ENCODE measurements at regions not wholly inside any gene's neighbourhood (a gene's known extent, or its start where the extent isn't known, plus 50 kb on each side); places are given as distances from the start of the nearest gene placed in this dataset.

DNA sequence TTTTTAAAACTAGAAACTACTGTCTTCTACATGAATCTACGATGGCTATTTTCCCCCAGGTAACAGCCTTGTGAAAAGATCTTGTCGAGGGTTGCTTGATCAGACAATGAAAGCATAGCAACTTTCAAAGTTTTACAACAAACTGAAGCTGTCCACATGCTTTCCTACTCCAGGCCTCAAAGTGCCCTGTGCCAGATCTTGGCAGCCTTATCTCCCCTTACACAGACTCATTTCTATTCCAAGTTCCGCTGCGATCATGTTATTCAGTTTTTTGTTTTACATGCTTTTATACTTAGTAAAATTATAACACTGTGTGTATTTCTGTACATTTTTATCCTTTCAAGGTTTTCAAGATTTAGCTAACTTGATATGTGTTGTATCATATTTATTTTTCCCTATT is 661.7 kb upstream of the SORCS1 start:
- Mint-ChIP-seq H3K4me3 (no peak overlapping the region), H3K27ac (no peak overlapping the region), H3K36me3 (ENCODE audit: low read depth) (no peaks in the 10 kb centered on the region), H3K9me3 (ENCODE audit: insufficient read depth) (peaks cover 13% of the 10 kb centered on the region), H3K27me3 (ENCODE audit: low read depth) (no peaks in the 10 kb centered on the region), H3K4me1 (ENCODE audit: low read depth) (no peaks in the 10 kb centered on the region)
- DNase-seq (no peak), ATAC-seq (no peak)
- POLR2A ChIA-PET: no interaction called here
- CTCF ChIA-PET: interaction anchor here (0.6 kb wide), 1 partner anchor 50 kb away, joined by 3 read pairs; no protein-coding TSS in a partner anchor

DNA sequence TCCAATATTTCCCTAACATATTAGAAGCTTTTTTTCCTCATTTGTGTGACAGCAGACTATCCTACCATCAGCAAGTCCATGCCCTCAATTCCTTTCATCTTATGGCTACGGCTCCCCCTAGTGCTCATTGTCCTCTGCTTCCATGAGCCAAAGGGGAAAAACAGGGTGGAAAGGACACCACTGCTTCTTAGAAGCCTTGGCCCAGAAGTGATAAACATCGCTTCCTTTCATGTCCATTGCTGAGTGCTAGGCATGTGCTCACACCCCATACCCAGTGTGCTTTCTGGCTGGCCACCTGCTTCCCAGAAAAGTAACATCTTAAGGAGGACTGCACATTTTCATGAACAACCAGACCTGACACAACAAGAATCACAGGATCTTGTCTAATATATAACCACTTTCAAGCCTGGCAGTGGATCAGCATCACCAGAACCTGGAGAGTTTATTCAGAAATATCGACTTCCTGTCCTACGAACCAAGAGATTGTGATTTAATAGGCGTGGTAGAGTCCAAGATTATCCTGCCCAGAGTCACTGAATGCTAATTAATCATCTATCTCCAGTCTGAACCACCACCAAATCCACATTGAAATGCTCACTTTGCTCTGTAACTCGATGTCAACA is 650.5 kb upstream of the SORCS1 start:
- no peak for ATAC-seq
- ChIA-PET CTCF (no interaction called here), POLR2A (no interaction called here)
- Mint-ChIP-seq H3K27me3 (ENCODE audit: low read depth) (no peaks in the 10 kb centered on the region), H3K36me3 (ENCODE audit: low read depth) (no peaks in the 10 kb centered on the region), H3K4me3 (no peak overlapping the region), H3K27ac (no peak overlapping the region), H3K9me3 (ENCODE audit: insufficient read depth) (peaks cover 11% of the 10 kb centered on the region), H3K4me1 (ENCODE audit: low read depth) (no peaks in the 10 kb centered on the region)
- no peak for DNase-seq

DNA sequence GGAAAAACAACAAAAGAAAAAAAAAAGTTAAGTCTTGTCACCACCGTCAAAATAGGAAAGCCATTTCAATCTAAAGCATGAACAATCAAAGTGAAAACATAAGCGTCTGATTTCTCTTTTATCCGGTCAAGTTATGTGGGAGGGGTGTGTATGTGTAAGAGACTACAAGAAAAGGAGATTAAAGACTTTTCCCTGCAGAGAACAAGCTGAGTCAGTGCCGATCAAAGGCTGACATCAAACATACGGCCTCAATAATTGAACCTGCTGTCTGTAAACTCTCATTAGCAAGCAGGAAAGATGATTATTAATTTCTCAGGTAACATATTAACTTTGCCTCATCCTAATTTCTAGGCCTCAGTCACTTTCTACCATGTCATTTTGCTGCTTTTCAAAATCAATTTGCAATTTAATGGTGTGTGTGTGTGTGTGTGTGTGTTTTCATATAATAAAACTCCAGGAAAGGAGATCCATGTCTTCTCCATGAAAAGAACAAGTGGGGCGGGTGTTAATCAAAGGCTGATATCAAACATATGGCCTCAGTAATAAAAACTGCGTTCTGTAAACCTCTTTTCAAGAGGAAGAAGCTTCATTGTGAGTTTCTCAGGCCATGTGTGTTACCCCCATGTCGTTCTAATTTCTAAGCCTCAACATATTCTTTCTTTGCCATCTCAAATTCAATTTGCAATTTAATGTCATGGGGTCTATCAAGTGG is 649.1 kb upstream of the SORCS1 start:
- CTCF ChIA-PET: no interaction called here
- ATAC-seq: no peak
- H3K9me3 Mint-ChIP-seq (ENCODE audit: insufficient read depth): peaks cover 11% of the 10 kb centered on the region
- DNase-seq: no peak
- no peak overlapping the region for H3K27ac Mint-ChIP-seq
- H3K4me3 Mint-ChIP-seq: no peak overlapping the region
- H3K27me3 Mint-ChIP-seq (ENCODE audit: low read depth): no peaks in the 10 kb centered on the region
- POLR2A ChIA-PET: no interaction called here
- no peaks in the 10 kb centered on the region for H3K4me1 Mint-ChIP-seq (ENCODE audit: low read depth)
- H3K36me3 Mint-ChIP-seq (ENCODE audit: low read depth): no peaks in the 10 kb centered on the region

DNA sequence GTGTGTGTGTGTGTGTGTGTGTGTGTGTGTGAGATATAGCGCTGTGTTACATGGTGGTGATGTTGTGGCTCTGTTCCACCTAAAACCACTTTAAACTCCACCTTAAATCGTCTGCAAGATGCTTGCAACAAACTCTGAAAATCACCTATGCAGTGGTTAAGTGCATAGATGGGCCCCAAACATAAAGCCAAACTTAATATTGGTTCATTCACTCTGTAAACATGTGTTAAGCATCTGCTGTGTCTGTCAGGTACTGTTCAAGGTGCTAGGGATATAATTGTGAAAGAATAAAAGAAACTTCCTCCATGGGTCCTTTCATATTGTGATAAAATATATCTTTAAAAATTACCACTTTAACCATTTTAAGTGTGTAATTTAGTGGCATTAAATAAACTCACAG is 645.4 kb upstream of the SORCS1 start:
- ChIA-PET POLR2A (no interaction called here), CTCF (no interaction called here)
- Mint-ChIP-seq H3K27ac (no peak overlapping the region), H3K27me3 (ENCODE audit: low read depth) (no peaks in the 10 kb centered on the region), H3K36me3 (ENCODE audit: low read depth) (no peaks in the 10 kb centered on the region), H3K4me3 (no peak overlapping the region), H3K4me1 (ENCODE audit: low read depth) (no peaks in the 10 kb centered on the region), H3K9me3 (ENCODE audit: insufficient read depth) (peaks cover 6% of the 10 kb centered on the region)
- no peak for DNase-seq
- ATAC-seq: no peak

DNA sequence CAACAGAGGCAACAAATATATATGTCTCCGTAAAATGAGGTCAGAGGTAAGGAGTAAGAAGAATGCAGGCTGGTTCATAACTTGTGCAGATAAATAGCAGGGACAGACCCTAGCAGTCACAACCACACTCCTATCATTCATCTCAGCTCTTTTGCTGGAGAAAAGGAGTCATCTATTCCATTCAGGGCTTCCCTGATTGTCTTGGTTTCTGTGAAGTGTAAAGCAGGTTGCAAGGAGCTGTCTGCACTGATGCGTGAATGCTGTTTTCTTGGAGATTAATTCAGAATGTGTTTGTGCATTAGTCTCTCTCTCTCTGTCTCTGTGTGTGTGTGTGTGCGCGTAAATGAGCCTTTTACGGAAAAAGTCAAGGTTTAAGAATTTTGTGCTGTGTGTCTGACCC is 643.3 kb upstream of the SORCS1 start:
- ChIA-PET POLR2A (no interaction called here), CTCF (no interaction called here)
- DNase-seq (no peak), ATAC-seq (no peak)
- peaks cover 6% of the 10 kb centered on the region for H3K9me3 Mint-ChIP-seq (ENCODE audit: insufficient read depth)
- H3K27ac Mint-ChIP-seq: no peak overlapping the region
- H3K27me3 Mint-ChIP-seq (ENCODE audit: low read depth): no peaks in the 10 kb centered on the region
- H3K4me1 Mint-ChIP-seq (ENCODE audit: low read depth): no peaks in the 10 kb centered on the region
- no peaks in the 10 kb centered on the region for H3K36me3 Mint-ChIP-seq (ENCODE audit: low read depth)
- H3K4me3 Mint-ChIP-seq: no peak overlapping the region

DNA sequence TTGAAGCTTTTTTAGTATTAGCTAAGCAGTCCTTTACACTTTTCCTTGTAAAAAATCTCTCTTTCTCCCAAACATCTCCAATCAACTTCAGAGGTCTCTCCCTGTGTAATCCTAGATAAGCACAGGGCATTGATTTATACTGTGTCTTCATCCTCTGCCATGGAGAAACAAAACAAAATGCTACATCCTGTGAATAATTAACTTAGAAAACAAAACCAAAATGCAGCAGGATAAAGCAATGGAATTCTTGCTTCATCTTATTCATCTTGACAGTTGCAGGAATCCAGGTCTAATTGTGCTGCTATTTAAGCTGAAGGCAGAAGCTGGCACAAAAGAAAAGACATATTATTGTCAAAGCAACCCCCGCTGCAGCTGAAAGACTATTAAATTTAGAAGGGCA is 641.5 kb upstream of the SORCS1 start:
- ATAC-seq (no peak), DNase-seq (no peak)
- POLR2A ChIA-PET: no interaction called here
- CTCF ChIA-PET: no interaction called here
- H3K27me3 Mint-ChIP-seq (ENCODE audit: low read depth): no peaks in the 10 kb centered on the region
- H3K4me3 Mint-ChIP-seq: no peak overlapping the region
- no peaks in the 10 kb centered on the region for H3K4me1 Mint-ChIP-seq (ENCODE audit: low read depth)
- H3K9me3 Mint-ChIP-seq (ENCODE audit: insufficient read depth): peaks cover 6% of the 10 kb centered on the region
- no peaks in the 10 kb centered on the region for H3K36me3 Mint-ChIP-seq (ENCODE audit: low read depth)
- no peak overlapping the region for H3K27ac Mint-ChIP-seq

DNA sequence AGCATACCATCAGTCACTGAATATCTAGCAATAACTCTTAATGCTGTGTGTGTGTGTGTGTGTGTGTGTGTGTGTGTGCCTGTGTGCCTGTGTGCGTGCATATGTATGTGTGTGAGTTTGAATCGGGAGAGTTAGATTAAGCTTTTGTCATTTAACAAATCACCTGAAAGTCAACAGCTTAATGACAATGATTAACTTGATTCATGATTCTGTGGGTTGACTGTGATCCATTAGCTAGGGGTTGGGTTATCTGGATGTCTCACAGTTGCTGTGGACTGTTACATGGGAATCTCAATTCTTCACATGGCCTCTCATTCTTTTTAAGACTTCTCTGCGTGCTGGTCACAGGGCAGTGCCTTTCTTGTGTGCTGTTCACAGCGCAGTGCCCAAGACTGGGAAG is 639.0 kb upstream of the SORCS1 start:
- POLR2A ChIA-PET: no interaction called here
- no peaks in the 10 kb centered on the region for H3K4me1 Mint-ChIP-seq (ENCODE audit: low read depth)

DNA sequence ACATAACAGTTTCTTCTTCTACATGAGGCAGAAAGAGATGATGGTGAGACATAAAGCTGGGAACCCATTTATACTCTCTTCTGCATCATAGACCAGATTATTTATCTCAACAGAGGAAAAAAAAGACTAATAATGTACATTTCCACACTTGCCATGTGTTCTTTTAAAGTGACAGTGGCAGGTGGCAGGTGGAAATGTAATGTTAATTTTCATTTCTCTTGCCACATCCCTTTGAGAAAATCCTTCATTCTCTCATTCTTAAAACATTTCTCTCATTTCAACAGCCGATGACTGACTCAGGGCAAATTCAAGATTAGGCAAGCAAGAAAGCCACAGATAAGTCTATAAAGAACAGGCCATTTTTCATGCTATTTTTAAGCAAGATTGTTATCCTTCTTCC is 635.6 kb upstream of the SORCS1 start:
- CTCF ChIA-PET: no interaction called here
- ATAC-seq (no peak), DNase-seq (no peak)
- Mint-ChIP-seq H3K4me3 (no peak overlapping the region), H3K4me1 (ENCODE audit: low read depth) (no peaks in the 10 kb centered on the region), H3K27me3 (ENCODE audit: low read depth) (no peaks in the 10 kb centered on the region), H3K36me3 (ENCODE audit: low read depth) (no peaks in the 10 kb centered on the region), H3K27ac (no peak overlapping the region), H3K9me3 (ENCODE audit: insufficient read depth) (no peaks in the 10 kb centered on the region)
- POLR2A ChIA-PET: no interaction called here

More for the DNA sequence above, 639.0 kb upstream of the SORCS1 start:
- no peak for ATAC-seq
- no peak overlapping the region for H3K27ac Mint-ChIP-seq
- no peaks in the 10 kb centered on the region for H3K36me3 Mint-ChIP-seq (ENCODE audit: low read depth)
- H3K27me3 Mint-ChIP-seq (ENCODE audit: low read depth): no peaks in the 10 kb centered on the region
- H3K4me3 Mint-ChIP-seq: no peak overlapping the region
- DNase-seq: no peak
- CTCF ChIA-PET: no interaction called here
- H3K9me3 Mint-ChIP-seq (ENCODE audit: insufficient read depth): no peaks in the 10 kb centered on the region

DNA sequence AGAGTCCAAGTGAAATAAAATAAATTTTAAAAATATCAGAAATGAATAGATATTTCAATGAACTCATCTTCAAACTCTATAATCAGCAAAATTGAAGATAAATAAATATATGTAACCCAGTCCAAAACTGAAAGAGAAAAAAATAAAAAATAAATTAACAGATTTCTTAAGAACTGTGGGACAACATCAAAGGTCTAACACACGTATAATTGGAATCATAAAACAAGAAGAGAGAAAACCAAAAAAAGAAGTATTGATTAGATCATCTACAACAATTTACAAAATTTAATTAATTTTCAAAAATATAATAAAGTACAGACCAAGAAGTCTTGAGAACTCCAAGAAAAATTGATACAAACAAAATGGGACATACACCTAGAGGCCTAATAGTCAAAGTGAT is 625.8 kb upstream of the SORCS1 start:
- Mint-ChIP-seq H3K27me3 (ENCODE audit: low read depth) (no peaks in the 10 kb centered on the region), H3K36me3 (ENCODE audit: low read depth) (no peaks in the 10 kb centered on the region), H3K4me3 (no peak overlapping the region), H3K27ac (no peak overlapping the region), H3K4me1 (ENCODE audit: low read depth) (no peaks in the 10 kb centered on the region), H3K9me3 (ENCODE audit: insufficient read depth) (peaks cover 10% of the 10 kb centered on the region)
- no peak for DNase-seq
- ChIA-PET POLR2A (no interaction called here), CTCF (no interaction called here)
- ATAC-seq: no peak

DNA sequence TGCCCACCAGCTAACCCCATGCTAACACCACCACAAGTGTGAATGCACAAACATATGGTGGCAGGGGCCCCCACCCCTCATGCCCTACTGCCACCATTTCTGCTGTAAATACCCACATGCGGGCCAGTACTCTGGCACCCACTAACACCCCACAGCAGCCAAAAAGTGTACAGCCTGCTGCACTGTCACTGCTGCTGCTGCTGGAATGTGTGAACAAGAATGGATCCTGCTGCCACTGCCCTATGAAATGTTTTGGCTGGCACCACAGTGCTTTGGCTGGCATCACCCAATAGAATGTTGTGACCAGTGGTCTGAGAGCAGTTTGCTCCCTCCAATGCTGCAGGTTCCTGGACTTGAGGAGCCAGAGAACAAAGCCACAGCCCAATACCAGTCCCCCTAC is 606.6 kb upstream of the SORCS1 start:
- H3K27ac Mint-ChIP-seq: no peak overlapping the region
- ChIA-PET CTCF (no interaction called here), POLR2A (no interaction called here)
- no peaks in the 10 kb centered on the region for H3K4me1 Mint-ChIP-seq (ENCODE audit: low read depth)
- ATAC-seq: no peak
- H3K9me3 Mint-ChIP-seq (ENCODE audit: insufficient read depth): peaks cover 9% of the 10 kb centered on the region
- H3K36me3 Mint-ChIP-seq (ENCODE audit: low read depth): no peaks in the 10 kb centered on the region
- no peaks in the 10 kb centered on the region for H3K27me3 Mint-ChIP-seq (ENCODE audit: low read depth)
- no peak for DNase-seq
- no peak overlapping the region for H3K4me3 Mint-ChIP-seq

DNA sequence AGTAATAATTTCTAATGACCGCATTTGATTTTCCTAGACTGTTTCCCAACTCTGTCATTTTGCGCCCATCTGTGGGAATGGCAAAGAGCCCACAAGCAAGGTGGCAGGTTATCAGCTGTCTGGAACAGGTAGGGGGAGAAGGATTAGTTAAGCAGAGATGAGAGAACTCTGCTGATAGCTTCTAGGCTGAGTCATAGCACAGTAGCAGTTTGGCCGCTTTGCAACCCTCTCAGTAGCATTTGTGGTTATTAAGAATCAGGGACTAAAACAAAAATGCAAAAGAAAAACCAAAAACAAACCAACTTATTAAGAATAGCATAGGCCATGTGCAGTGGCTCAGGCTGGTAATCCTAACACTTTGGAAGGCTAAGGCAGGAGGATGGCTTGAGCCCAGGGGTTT is 602.7 kb upstream of the SORCS1 start:
- DNase-seq (no peak), ATAC-seq (no peak)
- ChIA-PET CTCF (no interaction called here), POLR2A (no interaction called here)
- Mint-ChIP-seq H3K27me3 (ENCODE audit: low read depth) (no peaks in the 10 kb centered on the region), H3K27ac (no peak overlapping the region), H3K4me1 (ENCODE audit: low read depth) (no peaks in the 10 kb centered on the region), H3K4me3 (no peak overlapping the region), H3K36me3 (ENCODE audit: low read depth) (no peaks in the 10 kb centered on the region), H3K9me3 (ENCODE audit: insufficient read depth) (peaks cover 6% of the 10 kb centered on the region)

DNA sequence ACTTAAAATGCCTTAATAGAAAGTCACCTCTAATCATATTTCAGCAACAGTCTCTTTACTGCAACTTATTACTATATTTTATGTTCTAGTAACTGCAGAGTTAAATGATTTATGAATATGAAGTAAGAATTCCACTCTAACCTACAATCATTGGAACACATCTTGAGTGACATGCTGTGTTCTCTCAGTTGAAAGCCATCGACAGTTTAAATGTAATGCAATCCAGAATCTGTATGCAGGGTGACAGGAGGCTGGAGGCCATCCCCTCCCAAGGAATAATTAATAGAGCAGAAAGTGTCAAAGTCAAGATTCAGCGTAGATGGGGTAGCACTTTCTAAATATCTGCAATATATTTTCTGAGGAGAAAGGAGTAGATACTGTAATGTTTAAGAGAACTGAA is 590.3 kb upstream of the SORCS1 start:
- no peak for DNase-seq
- H3K9me3 Mint-ChIP-seq (ENCODE audit: insufficient read depth): peaks cover 5% of the 10 kb centered on the region
- no peak for ATAC-seq
- H3K36me3 Mint-ChIP-seq (ENCODE audit: low read depth): no peaks in the 10 kb centered on the region
- no peaks in the 10 kb centered on the region for H3K27me3 Mint-ChIP-seq (ENCODE audit: low read depth)
- POLR2A ChIA-PET: no interaction called here
- CTCF ChIA-PET: no interaction called here
- H3K27ac Mint-ChIP-seq: no peak overlapping the region
- H3K4me3 Mint-ChIP-seq: no peak overlapping the region
- H3K4me1 Mint-ChIP-seq (ENCODE audit: low read depth): no peaks in the 10 kb centered on the region

DNA sequence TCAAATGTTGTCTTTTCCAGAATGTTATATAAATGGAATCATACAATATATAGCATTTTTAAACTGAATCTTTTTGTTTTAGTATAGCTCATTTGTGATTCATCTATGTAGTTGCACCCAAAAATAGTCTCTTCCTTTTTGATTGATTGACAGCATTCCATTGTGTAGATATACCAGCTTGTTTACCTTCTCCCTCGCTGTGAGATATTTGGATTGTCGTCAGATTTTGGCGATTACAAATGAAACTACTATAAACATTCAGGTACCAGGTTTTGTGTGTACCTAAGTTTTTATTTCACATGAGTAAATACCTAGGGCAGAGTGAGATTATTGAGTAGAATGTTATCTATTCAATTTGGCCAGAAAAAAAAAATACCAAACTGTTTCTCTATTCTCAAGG is 584.7 kb upstream of the SORCS1 start:
- POLR2A ChIA-PET: no interaction called here
- H3K27me3 Mint-ChIP-seq (ENCODE audit: low read depth): no peaks in the 10 kb centered on the region

More for the DNA sequence above, 584.7 kb upstream of the SORCS1 start:
- H3K4me3 Mint-ChIP-seq: no peak overlapping the region
- no peaks in the 10 kb centered on the region for H3K4me1 Mint-ChIP-seq (ENCODE audit: low read depth)
- H3K27ac Mint-ChIP-seq: no peak overlapping the region
- peaks cover 9% of the 10 kb centered on the region for H3K9me3 Mint-ChIP-seq (ENCODE audit: insufficient read depth)
- CTCF ChIA-PET: no interaction called here
- no peaks in the 10 kb centered on the region for H3K36me3 Mint-ChIP-seq (ENCODE audit: low read depth)
- ATAC-seq (no peak), DNase-seq (no peak)

Measured in activated CD8-positive, alpha-beta T cell treated with anti-CD3 and anti-CD28 coated beads, Interleukin-2, amount 10 ng/mL, durations not matched to agents 7 days and 5 days (primary cell).